CD8-positive, alpha-beta memory T cell (primary cell): ENCODE measurements at regions not wholly inside any gene's neighbourhood (a gene's known extent, or its start where the extent isn't known, plus 50 kb on each side); places are given as distances from the start of the nearest gene placed in this dataset.
"Not testable (repeated sequence)": the region's sequence is repeated elsewhere in the genome, so short reads cannot be mapped to it uniquely, and the experiment has no call there.

Experiments
- CTCF ChIA-PET: fragments of 350-600 bp; sonication (Branson Sonifier 250); formaldehyde crosslinking; loops from one replicate; lab custom pipeline; 2021; ENCODE audit warnings: antibody characterized with exemption; lab: Charles Lee
- POLR2A ChIA-PET: fragments of 350-600 bp; sonication (Branson Sonifier 250); formaldehyde crosslinking; loops from one replicate; lab custom pipeline; 2021; ENCODE audit warnings: antibody characterized with exemption; lab: Charles Lee
- DNase-seq, 5 donors: peaks; one replicate each; pipeline versions ENCODE4 v3.0.0 to v3.0.0-alpha.2; 2020 to 2022; ENCODE audit warnings: mixed read lengths in 1 of 5
- H3K27ac ChIP-seq: one replicate; pipeline ENCODE4 v1.7.0; 2013; ENCODE audit warnings: low read depth, mild to moderate bottlenecking, low read length, moderate library complexity
- H3K27me3 ChIP-seq: 2 replicates; pipeline ENCODE4 v1.7.0; 2013; ENCODE audit warnings: low read length, mild to moderate bottlenecking; ENCODE audit not compliant: insufficient read depth, poor library complexity, severe bottlenecking
- H3K36me3 ChIP-seq: 2 replicates; pipeline ENCODE4 v1.7.0; 2013; ENCODE audit warnings: mild to moderate bottlenecking, low read length, moderate library complexity; ENCODE audit not compliant: insufficient read depth
- H3K4me1 ChIP-seq: 2 replicates; pipeline ENCODE4 v1.7.0; 2013; ENCODE audit warnings: mild to moderate bottlenecking, low read length, moderate library complexity; ENCODE audit not compliant: insufficient read depth
- H3K4me3 ChIP-seq: 2 replicates; pipeline ENCODE4 v1.7.0; 2013; ENCODE audit warnings: mild to moderate bottlenecking, low read length
- H3K9me3 ChIP-seq: 2 replicates; pipeline ENCODE4 v1.7.0; 2013; ENCODE audit warnings: mild to moderate bottlenecking, low read length
- H3K27ac Mint-ChIP-seq, 8 donors: one replicate each; pipeline ENCODE4 v1.8.0; 2020 to 2021; ENCODE audit warnings: mixed read lengths in 8 of 8, mild to moderate bottlenecking in 6 of 8, inconsistent platforms in 3 of 8, moderate library complexity in 3 of 8
- H3K27me3 Mint-ChIP-seq, 2 donors: one replicate each; pipeline ENCODE4 v1.8.0; 2020 to 2021; ENCODE audit warnings: mixed read lengths in 2 of 2, mild to moderate bottlenecking in 1 of 2, moderate library complexity in 1 of 2
- H3K36me3 Mint-ChIP-seq, 3 donors: one replicate each; pipeline ENCODE4 v1.8.0; 2020 to 2021; ENCODE audit warnings: mixed read lengths in 3 of 3, inconsistent platforms in 1 of 3, mild to moderate bottlenecking in 1 of 3
- H3K4me1 Mint-ChIP-seq, 3 donors: one replicate each; pipeline ENCODE4 v1.8.0; 2020 to 2021; ENCODE audit warnings: mixed read lengths in 3 of 3, inconsistent platforms in 1 of 3, mild to moderate bottlenecking in 1 of 3
- H3K4me3 Mint-ChIP-seq, 7 donors: one replicate each; pipeline ENCODE4 v1.8.0; 2020 to 2021; ENCODE audit warnings: mixed read lengths in 7 of 7, mild to moderate bottlenecking in 6 of 7, moderate library complexity in 4 of 7, inconsistent platforms in 2 of 7
- H3K9me3 Mint-ChIP-seq, 5 donors: one replicate each; pipeline ENCODE4 v1.8.0; 2020 to 2022; ENCODE audit warnings: mixed read lengths in 5 of 5, mild to moderate bottlenecking in 3 of 5, moderate library complexity in 2 of 5, inconsistent platforms in 1 of 5

- Mint-ChIP-seq H3K36me3 (no peaks in the 10 kb centered on the region), H3K9me3 (peaks cover 2 to 17% (median 7%) of the 10 kb centered on the region in 5 donors), H3K4me1 (no peaks in the 10 kb centered on the region), H3K27me3 (no peaks in the 10 kb centered on the region), H3K27ac (no peak overlapping the region), H3K4me3 (no peak overlapping the region)
- Histone ChIP-seq H3K9me3 (no peaks in the 10 kb centered on the region), H3K4me3 (no peak overlapping the region), H3K36me3 (no peaks in the 10 kb centered on the region), H3K27me3 (no peaks in the 10 kb centered on the region), H3K27ac (no peak overlapping the region), H3K4me1 (no peaks in the 10 kb centered on the region)
- POLR2A ChIA-PET, result no interaction called here
- CTCF ChIA-PET, result no interaction called here
- DNase-seq, result no peak
Measured at GRCh38 chr13:59016250-59016649, 1147.5 kb downstream of the DIAPH3 start.

GRCh38 chr13:59024434-59024833 lies 1139.3 kb downstream of the DIAPH3 start:
- ChIA-PET CTCF (no interaction called here), POLR2A (no interaction called here)
- H3K4me3 Mint-ChIP-seq, result no peak overlapping the region
- Histone ChIP-seq H3K4me3 (no peak overlapping the region), H3K27ac (no peak overlapping the region), H3K27me3 (no peaks in the 10 kb centered on the region), H3K4me1 (no peaks in the 10 kb centered on the region), H3K36me3 (no peaks in the 10 kb centered on the region), H3K9me3 (no peaks in the 10 kb centered on the region)
- H3K4me1 Mint-ChIP-seq, result no peaks in the 10 kb centered on the region
- H3K27me3 Mint-ChIP-seq, result no peaks in the 10 kb centered on the region
- no peak overlapping the region for H3K27ac Mint-ChIP-seq
- H3K36me3 Mint-ChIP-seq, result no peaks in the 10 kb centered on the region
- H3K9me3 Mint-ChIP-seq, result peaks cover 3 to 8% (median 4%) of the 10 kb centered on the region in 5 donors
- DNase-seq, result no peak

DNA sequence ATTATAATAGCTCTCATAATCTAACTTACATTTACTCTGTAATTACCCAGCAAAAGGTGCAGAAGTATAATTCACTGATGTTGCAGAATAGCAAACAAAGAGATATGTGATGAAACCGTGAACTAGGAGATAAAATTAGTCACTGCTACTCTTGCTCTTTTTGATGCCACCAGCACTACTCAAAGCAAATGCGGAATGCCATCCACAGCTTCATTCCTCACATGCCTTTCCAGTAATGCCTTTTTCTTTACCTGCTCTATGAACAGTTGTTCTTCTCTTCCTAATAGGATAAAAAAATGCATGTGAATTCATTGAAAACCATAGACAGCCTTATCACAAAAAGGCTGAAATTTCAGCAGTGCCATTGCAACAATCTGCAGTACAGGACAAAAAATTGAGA lies 1129.5 kb downstream of the DIAPH3 start:
- POLR2A ChIA-PET, result no interaction called here
- Mint-ChIP-seq H3K4me1 (no peaks in the 10 kb centered on the region), H3K9me3 (peaks cover 0 to 8% (median 2%) of the 10 kb centered on the region in 5 donors), H3K4me3 (no peak overlapping the region), H3K36me3 (no peaks in the 10 kb centered on the region), H3K27me3 (no peaks in the 10 kb centered on the region), H3K27ac (no peak overlapping the region)
- CTCF ChIA-PET, result no interaction called here
- no peak for DNase-seq
- H3K4me3 ChIP-seq, result no peak overlapping the region
- H3K27me3 ChIP-seq, result no peaks in the 10 kb centered on the region
- no peaks in the 10 kb centered on the region for H3K4me1 ChIP-seq
- H3K36me3 ChIP-seq, result no peaks in the 10 kb centered on the region
- no peaks in the 10 kb centered on the region for H3K9me3 ChIP-seq
- H3K27ac ChIP-seq, result no peak overlapping the region

- Histone ChIP-seq H3K9me3 (no peaks in the 10 kb centered on the region), H3K27me3 (no peaks in the 10 kb centered on the region), H3K27ac (no peak overlapping the region), H3K36me3 (no peaks in the 10 kb centered on the region), H3K4me1 (no peaks in the 10 kb centered on the region), H3K4me3 (no peak overlapping the region)
- Mint-ChIP-seq H3K27ac (no peak overlapping the region), H3K36me3 (no peaks in the 10 kb centered on the region), H3K4me1 (no peaks in the 10 kb centered on the region), H3K9me3 (peaks cover 0 to 10% (median 4%) of the 10 kb centered on the region in 5 donors), H3K4me3 (no peak overlapping the region), H3K27me3 (no peaks in the 10 kb centered on the region)
- DNase-seq, result no peak
- ChIA-PET POLR2A (no interaction called here), CTCF (no interaction called here)
Measured at GRCh38 chr13:59038824-59039223, 1124.9 kb downstream of the DIAPH3 start.

DNA sequence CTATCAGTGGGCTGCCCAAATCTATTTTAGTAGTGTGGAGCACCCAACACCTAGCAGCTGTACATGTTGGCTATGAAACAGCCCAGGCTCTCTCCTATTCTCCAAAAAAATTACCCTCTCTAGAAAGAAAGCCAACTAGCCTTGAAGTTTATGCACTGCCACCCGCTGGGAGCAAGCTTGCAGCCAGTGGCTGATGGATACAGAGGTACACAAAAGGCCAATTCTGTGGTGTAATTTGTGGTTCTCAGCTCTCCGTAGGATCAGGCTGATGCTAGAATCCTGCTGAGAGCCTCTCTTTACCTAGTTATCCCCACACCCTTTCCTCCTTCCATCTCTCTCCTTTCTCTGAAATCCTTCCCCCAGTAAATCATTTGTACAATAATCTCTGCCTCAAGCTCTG lies 1120.7 kb downstream of the DIAPH3 start:
- H3K4me3 ChIP-seq, result no peak overlapping the region
- no peak overlapping the region for H3K27ac Mint-ChIP-seq
- H3K4me1 Mint-ChIP-seq, result no peaks in the 10 kb centered on the region
- H3K36me3 ChIP-seq, result no peaks in the 10 kb centered on the region
- ChIA-PET POLR2A (no interaction called here), CTCF (no interaction called here)
- no peak for DNase-seq
- H3K4me1 ChIP-seq, result no peaks in the 10 kb centered on the region
- H3K36me3 Mint-ChIP-seq, result no peaks in the 10 kb centered on the region
- H3K9me3 ChIP-seq, result no peaks in the 10 kb centered on the region
- H3K27me3 Mint-ChIP-seq, result no peaks in the 10 kb centered on the region
- H3K9me3 Mint-ChIP-seq, result peaks cover 0 to 7% (median 4%) of the 10 kb centered on the region in 5 donors
- H3K4me3 Mint-ChIP-seq, result no peak overlapping the region
- H3K27ac ChIP-seq, result no peak overlapping the region
- no peaks in the 10 kb centered on the region for H3K27me3 ChIP-seq

DNA sequence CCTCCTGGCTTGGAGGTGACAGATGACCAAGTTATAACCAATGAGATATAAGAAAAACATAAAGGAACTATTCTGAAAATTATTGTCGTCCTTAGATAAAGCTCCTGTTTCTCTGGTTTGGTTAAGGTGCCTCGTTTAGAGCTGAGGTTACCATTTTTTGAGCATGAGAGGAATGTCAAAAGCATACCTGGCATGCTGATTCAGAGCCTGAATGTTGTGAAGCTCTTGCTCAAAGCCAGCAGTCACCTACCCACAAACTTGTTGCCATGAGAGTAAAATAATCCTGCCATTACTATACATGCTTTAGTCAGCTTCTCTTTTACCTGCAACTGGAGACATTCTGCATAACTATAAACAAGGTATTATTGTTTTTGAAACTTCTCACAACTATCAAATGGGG lies 1116.2 kb downstream of the DIAPH3 start:
- Histone ChIP-seq H3K4me3 (no peak overlapping the region), H3K9me3 (no peaks in the 10 kb centered on the region), H3K27ac (no peak overlapping the region), H3K4me1 (no peaks in the 10 kb centered on the region), H3K36me3 (no peaks in the 10 kb centered on the region), H3K27me3 (no peaks in the 10 kb centered on the region)
- Mint-ChIP-seq H3K36me3 (no peaks in the 10 kb centered on the region), H3K27ac (no peak overlapping the region), H3K4me3 (no peak overlapping the region), H3K9me3 (peaks cover 0 to 10% (median 3%) of the 10 kb centered on the region in 5 donors), H3K4me1 (no peaks in the 10 kb centered on the region), H3K27me3 (no peaks in the 10 kb centered on the region)
- no peak for DNase-seq
- ChIA-PET CTCF (no interaction called here), POLR2A (no interaction called here)

GRCh38 chr13:59061621-59062020 lies 1102.1 kb downstream of the DIAPH3 start:
- Mint-ChIP-seq H3K36me3 (no peaks in the 10 kb centered on the region), H3K27ac (no peak overlapping the region), H3K4me3 (no peak overlapping the region), H3K9me3 (peaks cover 0 to 5% (median 3%) of the 10 kb centered on the region in 5 donors), H3K4me1 (no peaks in the 10 kb centered on the region), H3K27me3 (no peaks in the 10 kb centered on the region)
- no peak for DNase-seq
- Histone ChIP-seq H3K36me3 (no peaks in the 10 kb centered on the region), H3K27me3 (no peaks in the 10 kb centered on the region), H3K4me1 (no peaks in the 10 kb centered on the region), H3K27ac (no peak overlapping the region), H3K4me3 (no peak overlapping the region), H3K9me3 (no peaks in the 10 kb centered on the region)
- CTCF ChIA-PET, result no interaction called here
- POLR2A ChIA-PET, result no interaction called here

DNA sequence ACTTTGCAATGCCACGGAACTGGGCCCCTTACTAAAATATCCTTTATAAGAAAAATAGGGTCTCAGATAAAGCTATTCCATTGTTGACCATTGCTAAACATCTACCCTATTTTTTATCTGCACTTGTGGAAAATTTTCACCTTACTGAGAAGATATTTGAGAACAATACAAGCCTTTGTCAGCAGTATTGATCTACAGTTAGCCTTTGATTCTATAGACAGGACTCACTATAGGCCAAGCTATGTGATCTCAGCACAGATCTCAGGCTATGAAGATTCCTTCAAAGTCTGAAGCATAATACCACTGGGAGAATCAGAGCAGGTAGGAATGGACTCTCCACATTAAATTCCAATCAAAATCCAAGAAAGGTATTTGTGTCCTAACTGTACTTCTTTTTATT lies 1099.7 kb downstream of the DIAPH3 start:
- H3K4me3 Mint-ChIP-seq, result no peak overlapping the region
- Histone ChIP-seq H3K36me3 (no peaks in the 10 kb centered on the region), H3K4me1 (no peaks in the 10 kb centered on the region), H3K27ac (no peak overlapping the region), H3K9me3 (no peaks in the 10 kb centered on the region), H3K27me3 (no peaks in the 10 kb centered on the region), H3K4me3 (no peak overlapping the region)
- H3K36me3 Mint-ChIP-seq, result no peaks in the 10 kb centered on the region
- H3K9me3 Mint-ChIP-seq, result peaks cover 0 to 5% (median 0%) of the 10 kb centered on the region in 5 donors
- no peaks in the 10 kb centered on the region for H3K4me1 Mint-ChIP-seq
- no peaks in the 10 kb centered on the region for H3K27me3 Mint-ChIP-seq
- DNase-seq, result no peak
- ChIA-PET POLR2A (no interaction called here), CTCF (no interaction called here)
- no peak overlapping the region for H3K27ac Mint-ChIP-seq

DNA sequence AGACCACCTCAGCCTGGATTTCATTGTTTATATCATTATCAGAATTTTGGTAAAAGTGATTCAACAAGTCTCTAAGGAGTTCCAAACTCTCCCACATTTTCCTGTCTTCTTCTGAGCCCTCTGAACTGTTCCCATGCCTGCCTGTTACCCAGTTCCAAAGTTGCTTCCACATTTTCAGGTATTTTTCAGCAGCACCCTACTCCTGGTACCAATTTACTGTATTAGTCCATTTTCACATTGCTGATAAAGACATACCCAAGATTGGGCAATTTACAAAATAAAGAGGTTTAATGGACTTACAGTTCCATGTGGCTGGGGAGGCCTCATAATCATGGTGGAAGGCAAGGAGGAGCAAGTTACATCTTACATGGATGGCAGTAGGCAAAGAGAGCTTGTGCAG lies 1087.3 kb downstream of the DIAPH3 start:
- H3K4me1 Mint-ChIP-seq, H3K4me1 ChIP-seq, H3K4me3 Mint-ChIP-seq, DNase-seq, H3K27me3 ChIP-seq, H3K27ac Mint-ChIP-seq, POLR2A ChIA-PET, H3K9me3 ChIP-seq, H3K27ac ChIP-seq, H3K36me3 Mint-ChIP-seq, CTCF ChIA-PET, H3K36me3 ChIP-seq, H3K4me3 ChIP-seq, H3K27me3 Mint-ChIP-seq: not testable (repeated sequence)
- H3K9me3 Mint-ChIP-seq, result peaks cover 12 to 32% (median 28%) of the 10 kb centered on the region in 5 donors
